ENCODE measurements at regions not wholly inside any gene's neighbourhood (a gene's known extent, or its start where the extent isn't known, plus 50 kb on each side); places are given as distances from the start of the nearest gene placed in this dataset.
A peak's percentile ranks its signal among the peaks of the same experiment; 100 is the strongest.

- H3K36me3 Mint-ChIP-seq (ENCODE audit: unreplicated experiment), result no peaks in the 10 kb centered on the region
- TF ChIP-seq CTCF (IDR thresholded peaks at IDR 0.05), result no peak
- H3K4me3 Mint-ChIP-seq (ENCODE audit: unreplicated experiment), result no peak overlapping the region
- no peaks in the 10 kb centered on the region for H3K9me3 Mint-ChIP-seq (ENCODE audit: unreplicated experiment)
- DNase-seq (ENCODE audit: extremely low spot score, unreplicated experiment), result no peak
- H3K27me3 Mint-ChIP-seq (ENCODE audit: unreplicated experiment), result peaks cover 39% of the 10 kb centered on the region
- H3K27ac Mint-ChIP-seq (ENCODE audit: unreplicated experiment), result no peak overlapping the region
- H3K4me1 Mint-ChIP-seq (ENCODE audit: unreplicated experiment), result peaks cover 24% of the 10 kb centered on the region
Observed at GRCh38 chr12:42786400-42787148, 197.0 kb upstream of the PRICKLE1 start.

DNA sequence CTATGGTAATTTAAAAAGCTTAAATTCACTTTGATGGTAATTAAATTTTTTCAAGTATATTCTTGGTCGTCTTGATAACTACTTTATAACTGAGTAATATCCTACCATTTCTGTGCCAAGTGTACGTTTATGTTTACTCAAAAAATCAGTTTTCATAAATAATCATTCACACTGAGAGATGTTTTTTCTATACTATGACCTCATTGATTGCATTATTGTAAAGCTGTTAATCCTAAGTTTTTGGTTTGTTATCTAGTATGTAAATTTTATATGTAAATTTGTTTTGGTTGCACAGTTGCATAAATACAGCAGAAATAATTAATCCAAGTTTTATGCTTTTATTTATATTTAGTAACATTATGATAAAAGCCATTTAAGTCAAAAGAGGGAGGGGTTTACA, 196.4 kb upstream of the PRICKLE1 start:
- Mint-ChIP-seq H3K27ac (ENCODE audit: unreplicated experiment) (no peak overlapping the region), H3K27me3 (ENCODE audit: unreplicated experiment) (peaks cover 39% of the 10 kb centered on the region), H3K9me3 (ENCODE audit: unreplicated experiment) (no peaks in the 10 kb centered on the region), H3K4me3 (ENCODE audit: unreplicated experiment) (no peak overlapping the region), H3K36me3 (ENCODE audit: unreplicated experiment) (no peaks in the 10 kb centered on the region), H3K4me1 (ENCODE audit: unreplicated experiment) (peaks cover 18% of the 10 kb centered on the region)
- DNase-seq (ENCODE audit: extremely low spot score, unreplicated experiment), result no peak
- TF ChIP-seq CTCF (IDR thresholded peaks at IDR 0.05), result no peak

DNA sequence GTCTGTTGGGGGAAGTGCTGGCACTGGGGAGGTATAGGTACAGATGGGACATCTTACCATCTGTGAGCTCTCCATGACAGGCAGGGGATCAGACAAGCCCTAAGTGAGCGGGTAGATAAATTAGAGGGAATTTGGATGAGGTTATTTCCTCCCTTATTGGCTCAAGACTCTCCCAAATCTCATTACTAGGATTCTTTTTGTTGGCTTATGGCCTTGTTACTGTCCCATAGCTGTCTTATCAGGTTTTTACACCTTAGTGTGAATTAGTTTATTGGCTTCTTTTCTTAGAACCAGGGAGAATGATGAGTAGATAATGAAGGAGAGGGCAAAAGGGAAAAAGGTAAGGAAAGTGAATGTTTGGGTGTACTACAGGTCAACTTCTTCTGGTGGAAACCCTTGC, 191.1 kb upstream of the PRICKLE1 start:
- no peak for DNase-seq (ENCODE audit: extremely low spot score, unreplicated experiment)
- Mint-ChIP-seq H3K4me1 (ENCODE audit: unreplicated experiment) (peaks cover 16% of the 10 kb centered on the region), H3K27ac (ENCODE audit: unreplicated experiment) (no peak overlapping the region), H3K9me3 (ENCODE audit: unreplicated experiment) (no peaks in the 10 kb centered on the region), H3K4me3 (ENCODE audit: unreplicated experiment) (no peak overlapping the region), H3K36me3 (ENCODE audit: unreplicated experiment) (no peaks in the 10 kb centered on the region), H3K27me3 (ENCODE audit: unreplicated experiment) (peaks cover 40% of the 10 kb centered on the region)
- no peak for TF ChIP-seq CTCF (IDR thresholded peaks at IDR 0.05)

DNA sequence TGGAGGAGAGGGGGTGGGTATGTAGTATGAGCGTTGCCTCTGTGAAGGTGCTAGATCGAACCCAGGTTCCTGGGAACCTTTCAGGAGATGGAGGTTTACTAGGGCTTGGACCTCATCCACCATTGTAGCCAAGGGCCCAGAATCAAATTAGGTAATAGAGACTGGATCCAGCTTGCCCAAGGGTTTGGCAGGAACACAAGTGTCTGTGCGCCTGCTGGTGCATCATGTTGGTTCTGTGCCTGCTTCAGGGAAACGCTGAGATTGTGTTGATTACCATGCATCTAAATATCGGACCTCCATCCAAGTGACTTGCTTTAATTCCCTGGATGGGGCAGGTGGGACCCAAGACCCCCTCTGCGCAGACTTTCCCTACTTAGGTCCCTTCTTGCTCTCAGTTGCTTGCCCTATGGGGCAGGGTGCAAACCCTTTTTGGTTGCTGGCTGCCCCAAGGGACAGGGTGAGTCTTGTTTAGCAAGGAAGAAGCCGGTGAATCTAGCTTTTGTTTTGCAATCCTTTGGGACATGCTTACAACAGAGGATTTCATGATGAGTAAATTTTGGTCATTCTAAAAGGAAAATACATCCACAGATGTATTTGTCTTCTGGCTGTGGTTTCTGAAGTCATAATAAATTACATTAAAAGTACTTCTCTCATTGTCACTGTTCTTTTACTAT, 189.8 kb upstream of the PRICKLE1 start:
- DNase-seq (ENCODE audit: extremely low spot score, unreplicated experiment), result no peak
- H3K9me3 Mint-ChIP-seq (ENCODE audit: unreplicated experiment), result no peaks in the 10 kb centered on the region
- H3K36me3 Mint-ChIP-seq (ENCODE audit: unreplicated experiment), result no peaks in the 10 kb centered on the region
- TF ChIP-seq CTCF (IDR thresholded peaks at IDR 0.05), result no peak
- peak overlapping the region; percentile 1 for H3K27ac Mint-ChIP-seq (ENCODE audit: unreplicated experiment)
- H3K4me3 Mint-ChIP-seq (ENCODE audit: unreplicated experiment), result no peak overlapping the region
- H3K27me3 Mint-ChIP-seq (ENCODE audit: unreplicated experiment), result peaks cover 29% of the 10 kb centered on the region
- peaks cover 16% of the 10 kb centered on the region for H3K4me1 Mint-ChIP-seq (ENCODE audit: unreplicated experiment)

- no peak for DNase-seq (ENCODE audit: extremely low spot score, unreplicated experiment)
- H3K27ac Mint-ChIP-seq (ENCODE audit: unreplicated experiment), result no peak overlapping the region
- no peak overlapping the region for H3K4me3 Mint-ChIP-seq (ENCODE audit: unreplicated experiment)
- H3K36me3 Mint-ChIP-seq (ENCODE audit: unreplicated experiment), result peaks cover 6% of the 10 kb centered on the region
- no peaks in the 10 kb centered on the region for H3K9me3 Mint-ChIP-seq (ENCODE audit: unreplicated experiment)
- peaks cover 26% of the 10 kb centered on the region for H3K27me3 Mint-ChIP-seq (ENCODE audit: unreplicated experiment)
- peaks cover 16% of the 10 kb centered on the region for H3K4me1 Mint-ChIP-seq (ENCODE audit: unreplicated experiment)
- TF ChIP-seq CTCF (IDR thresholded peaks at IDR 0.05), result no peak
Observed at GRCh38 chr12:42776396-42776795, 186.8 kb upstream of the PRICKLE1 start.

Measured in osteocyte (in vitro differentiated cells).